ENCODE measurements at regions not wholly inside any gene's neighbourhood (a gene's known extent, or its start where the extent isn't known, plus 50 kb on each side); places are given as distances from the start of the nearest gene placed in this dataset.

DNA sequence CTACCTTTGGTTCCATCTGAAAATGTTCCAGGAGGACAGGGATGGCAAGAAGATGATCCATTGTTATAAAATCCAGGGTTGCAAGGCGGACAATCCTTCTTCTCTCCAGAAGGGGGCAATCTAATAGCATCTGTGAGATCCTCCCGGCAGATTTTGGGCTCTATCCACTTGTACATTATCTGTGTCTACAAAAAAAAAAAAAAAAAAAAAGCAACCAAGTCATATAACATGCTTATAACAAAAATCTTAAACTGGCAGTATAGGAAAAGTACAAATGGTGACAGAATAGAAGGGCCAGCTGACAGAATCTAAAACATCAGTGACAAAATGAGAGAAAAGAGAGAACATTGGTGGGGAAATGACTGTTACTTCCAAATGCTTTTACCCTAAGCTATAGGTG, 132.7 kb downstream of the ELAPOR2 start:
- TF ChIP-seq, protein P1, sequence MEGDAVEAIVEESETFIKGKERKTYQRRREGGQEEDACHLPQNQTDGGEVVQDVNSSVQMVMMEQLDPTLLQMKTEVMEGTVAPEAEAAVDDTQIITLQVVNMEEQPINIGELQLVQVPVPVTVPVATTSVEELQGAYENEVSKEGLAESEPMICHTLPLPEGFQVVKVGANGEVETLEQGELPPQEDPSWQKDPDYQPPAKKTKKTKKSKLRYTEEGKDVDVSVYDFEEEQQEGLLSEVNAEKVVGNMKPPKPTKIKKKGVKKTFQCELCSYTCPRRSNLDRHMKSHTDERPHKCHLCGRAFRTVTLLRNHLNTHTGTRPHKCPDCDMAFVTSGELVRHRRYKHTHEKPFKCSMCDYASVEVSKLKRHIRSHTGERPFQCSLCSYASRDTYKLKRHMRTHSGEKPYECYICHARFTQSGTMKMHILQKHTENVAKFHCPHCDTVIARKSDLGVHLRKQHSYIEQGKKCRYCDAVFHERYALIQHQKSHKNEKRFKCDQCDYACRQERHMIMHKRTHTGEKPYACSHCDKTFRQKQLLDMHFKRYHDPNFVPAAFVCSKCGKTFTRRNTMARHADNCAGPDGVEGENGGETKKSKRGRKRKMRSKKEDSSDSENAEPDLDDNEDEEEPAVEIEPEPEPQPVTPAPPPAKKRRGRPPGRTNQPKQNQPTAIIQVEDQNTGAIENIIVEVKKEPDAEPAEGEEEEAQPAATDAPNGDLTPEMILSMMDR (IDR thresholded peaks at IDR 0.05; ENCODE audit: low read depth, low read length), result peak; percentile 80
- TF ChIP-seq EZH2phosphoT487 (IDR thresholded peaks at IDR 0.05; ENCODE audit: low read depth), result no peak
